Lower lobe of right lung (tissue), 2 donors: ENCODE measurements at regions not wholly inside any gene's neighbourhood (a gene's known extent, or its start where the extent isn't known, plus 50 kb on each side); places are given as distances from the start of the nearest gene placed in this dataset.
A peak's percentile ranks its signal among the peaks of the same experiment; 100 is the strongest.

ENCODE experiments used
- ATAC-seq, 2 donors: fragments of 200-7000 bp; cut with Tn5 transposase; one replicate each; pipeline ENCODE4 v1.9.1; 2020 to 2022; ENCODE audit warnings: mild to moderate bottlenecking in 2 of 2, moderate library complexity in 2 of 2
- DNase-seq: peaks from one replicate; pipeline ENCODE4 v3.0.0-alpha.2; 2020
- H3K27ac ChIP-seq: fragments of 200-600 bp; one replicate; pipeline ENCODE4 v1.8.0; 2022
- H3K27me3 ChIP-seq: fragments of 200-600 bp; one replicate; pipeline ENCODE4 v1.8.0; 2022; ENCODE audit warnings: low read depth
- H3K36me3 ChIP-seq: fragments of 200-600 bp; one replicate; pipeline ENCODE4 v1.8.0; 2022; ENCODE audit warnings: mild to moderate bottlenecking
- H3K4me1 ChIP-seq: fragments of 200-600 bp; one replicate; pipeline ENCODE4 v1.8.0; 2022
- H3K4me3 ChIP-seq: fragments of 200-600 bp; one replicate; pipeline ENCODE4 v1.8.0; 2022; ENCODE audit warnings: mild to moderate bottlenecking
- H3K9me3 ChIP-seq: fragments of 200-600 bp; one replicate; pipeline ENCODE4 v1.8.0; 2022
- intact Hi-C: fragments of 100-400 bp; cut with DNase I; formaldehyde crosslinking; loops from one replicate; pipeline ENCODE4 v1.11.0; 2022
- TF ChIP-seq, protein P1 (sequence below): fragments of 200-600 bp; IDR thresholded peaks from one replicate; pipeline ENCODE4 v1.8.0; 2022; ENCODE audit warnings: antibody characterized with exemption, mild to moderate bottlenecking
- donor health status: DM: no; HTN: yes; CAD: no; lungs with severe emphysema.

DNA sequence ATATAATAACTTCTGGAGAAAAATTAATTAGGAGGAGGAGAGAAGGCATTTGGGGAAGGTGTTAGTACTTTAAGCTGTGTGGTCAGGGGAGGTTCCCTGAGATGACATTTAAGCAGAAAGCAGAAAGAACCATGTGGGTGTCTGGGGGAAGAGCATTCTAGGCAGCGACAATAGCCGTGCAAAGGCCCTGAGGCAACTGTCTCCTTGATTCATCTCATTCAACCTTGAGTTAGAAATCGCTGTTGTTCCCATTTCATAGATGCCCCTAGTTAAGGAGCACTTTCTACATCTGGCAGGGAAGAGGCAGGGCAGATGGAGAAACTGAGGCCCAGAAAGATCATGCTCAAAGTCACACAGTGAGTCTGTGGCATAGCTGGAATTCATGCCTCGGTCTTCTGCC is 108.6 kb upstream of the RUNX3 start:
- ATAC-seq (no peak), DNase-seq (no peak)
- Histone ChIP-seq H3K9me3 (peaks cover 6% of the 10 kb centered on the region), H3K4me1 (peaks cover 13% of the 10 kb centered on the region), H3K4me3 (no peak overlapping the region), H3K36me3 (no peaks in the 10 kb centered on the region), H3K27me3 (no peaks in the 10 kb centered on the region), H3K27ac (no peak overlapping the region)
- intact Hi-C loops = no loop called here
- TF ChIP-seq, protein P1, sequence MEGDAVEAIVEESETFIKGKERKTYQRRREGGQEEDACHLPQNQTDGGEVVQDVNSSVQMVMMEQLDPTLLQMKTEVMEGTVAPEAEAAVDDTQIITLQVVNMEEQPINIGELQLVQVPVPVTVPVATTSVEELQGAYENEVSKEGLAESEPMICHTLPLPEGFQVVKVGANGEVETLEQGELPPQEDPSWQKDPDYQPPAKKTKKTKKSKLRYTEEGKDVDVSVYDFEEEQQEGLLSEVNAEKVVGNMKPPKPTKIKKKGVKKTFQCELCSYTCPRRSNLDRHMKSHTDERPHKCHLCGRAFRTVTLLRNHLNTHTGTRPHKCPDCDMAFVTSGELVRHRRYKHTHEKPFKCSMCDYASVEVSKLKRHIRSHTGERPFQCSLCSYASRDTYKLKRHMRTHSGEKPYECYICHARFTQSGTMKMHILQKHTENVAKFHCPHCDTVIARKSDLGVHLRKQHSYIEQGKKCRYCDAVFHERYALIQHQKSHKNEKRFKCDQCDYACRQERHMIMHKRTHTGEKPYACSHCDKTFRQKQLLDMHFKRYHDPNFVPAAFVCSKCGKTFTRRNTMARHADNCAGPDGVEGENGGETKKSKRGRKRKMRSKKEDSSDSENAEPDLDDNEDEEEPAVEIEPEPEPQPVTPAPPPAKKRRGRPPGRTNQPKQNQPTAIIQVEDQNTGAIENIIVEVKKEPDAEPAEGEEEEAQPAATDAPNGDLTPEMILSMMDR = no peak

DNA sequence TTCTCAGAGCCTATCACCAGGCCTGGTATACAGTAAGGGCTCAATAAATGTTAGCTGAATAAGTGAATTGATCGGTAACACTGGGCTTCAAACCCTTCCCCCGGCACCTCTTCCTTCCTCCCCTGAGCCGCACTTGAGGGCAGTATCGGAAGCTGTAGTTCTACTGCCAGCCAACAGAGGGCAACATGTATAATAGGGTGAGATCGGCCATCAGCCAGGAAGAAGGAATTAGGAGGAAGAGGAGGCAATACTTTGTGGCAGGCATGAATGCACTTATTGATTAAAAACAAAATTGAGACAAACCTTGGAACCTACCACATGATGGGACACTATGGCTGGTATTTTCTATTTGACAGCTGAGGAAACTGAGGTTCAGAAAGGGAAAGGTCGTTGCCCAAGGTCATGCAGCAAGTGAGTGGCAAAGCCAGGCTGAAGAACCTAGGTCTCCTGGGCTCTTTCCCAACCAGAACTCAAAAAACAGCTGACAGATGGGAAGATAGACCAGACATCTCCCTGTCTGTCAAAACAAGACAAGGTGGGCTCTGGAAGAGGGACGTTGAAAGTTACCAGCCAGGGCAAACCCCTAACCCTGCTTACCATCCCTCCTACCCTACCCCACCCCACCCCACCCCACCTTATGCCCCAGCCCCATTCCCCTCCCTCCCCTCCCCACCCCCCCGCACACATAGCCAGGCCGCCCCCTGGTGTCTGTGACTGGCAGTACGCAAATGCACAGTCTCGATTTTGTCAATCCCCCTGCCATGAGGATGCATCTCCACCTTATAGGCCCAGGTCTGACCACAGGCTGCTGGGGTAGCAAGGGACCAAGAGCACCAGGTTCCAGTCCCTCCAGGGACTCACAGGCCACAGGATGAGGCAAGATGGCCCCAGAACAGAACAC is 107.3 kb upstream of the RUNX3 start:
- no peaks in the 10 kb centered on the region for H3K27me3 ChIP-seq
- peaks cover 24% of the 10 kb centered on the region for H3K4me1 ChIP-seq
- H3K36me3 ChIP-seq = no peaks in the 10 kb centered on the region
- TF ChIP-seq, protein P1 = peak; percentile 65
- DNase-seq (no peak), ATAC-seq (peak; percentile 46 to 58)
- H3K4me3 ChIP-seq = no peak overlapping the region
- intact Hi-C loops = no loop called here
- no peaks in the 10 kb centered on the region for H3K9me3 ChIP-seq
- H3K27ac ChIP-seq = no peak overlapping the region

DNA sequence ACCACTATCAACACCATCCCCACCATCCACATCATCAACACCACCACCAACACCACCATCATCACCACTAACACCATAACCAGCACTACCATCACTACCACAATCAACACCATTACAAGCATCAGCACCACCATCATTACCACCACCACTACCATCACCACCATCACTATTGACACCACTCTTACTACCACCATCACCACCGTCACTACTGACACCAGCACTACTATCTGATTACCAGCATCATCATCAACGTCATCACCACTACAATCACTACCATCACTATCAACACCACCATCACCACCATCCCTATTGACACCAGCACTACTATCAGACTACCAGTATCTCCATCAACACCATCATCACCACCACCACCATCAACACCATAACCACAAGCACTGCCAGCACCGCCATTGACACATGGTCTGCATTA is 106.1 kb upstream of the RUNX3 start:
- Histone ChIP-seq H3K36me3 (no peaks in the 10 kb centered on the region), H3K9me3 (no peaks in the 10 kb centered on the region), H3K4me3 (no peak overlapping the region), H3K4me1 (peaks cover 34% of the 10 kb centered on the region), H3K27me3 (no peaks in the 10 kb centered on the region), H3K27ac (no peak overlapping the region)
- ATAC-seq (no peak), DNase-seq (no peak)
- intact Hi-C loops = no loop called here
- TF ChIP-seq, protein P1 = no peak

DNA sequence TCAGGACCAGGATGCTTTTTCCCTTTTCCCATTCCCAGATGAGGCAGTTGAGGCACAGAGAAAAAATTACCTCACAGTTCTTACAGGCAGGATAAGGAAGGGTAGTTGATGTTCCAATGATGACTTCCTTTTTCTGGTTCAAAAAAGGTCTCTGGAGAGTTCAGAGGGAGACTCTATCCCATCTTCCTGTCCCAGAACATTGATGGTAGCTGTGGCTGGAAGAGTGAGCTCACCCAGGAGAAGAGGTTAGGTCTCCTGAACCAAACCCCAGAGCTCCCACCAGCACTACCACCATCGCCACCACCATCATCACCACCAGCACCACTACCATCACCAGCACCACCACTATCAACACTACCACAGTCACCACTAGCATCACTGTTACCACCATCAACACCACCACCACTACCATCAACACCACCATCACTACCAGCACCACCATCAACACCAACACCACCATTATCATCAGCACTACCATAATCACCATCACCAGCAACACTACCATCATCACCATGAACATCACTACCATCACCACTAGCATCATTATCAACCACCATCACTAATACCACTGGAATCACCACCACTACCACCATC is 105.5 kb upstream of the RUNX3 start:
- Histone ChIP-seq H3K9me3 (no peaks in the 10 kb centered on the region), H3K36me3 (no peaks in the 10 kb centered on the region), H3K27ac (no peak overlapping the region), H3K27me3 (no peaks in the 10 kb centered on the region), H3K4me3 (no peak overlapping the region), H3K4me1 (peaks cover 34% of the 10 kb centered on the region)
- TF ChIP-seq, protein P1 = no peak
- intact Hi-C loops = no loop called here
- DNase-seq (no peak), ATAC-seq (no peak)

DNA sequence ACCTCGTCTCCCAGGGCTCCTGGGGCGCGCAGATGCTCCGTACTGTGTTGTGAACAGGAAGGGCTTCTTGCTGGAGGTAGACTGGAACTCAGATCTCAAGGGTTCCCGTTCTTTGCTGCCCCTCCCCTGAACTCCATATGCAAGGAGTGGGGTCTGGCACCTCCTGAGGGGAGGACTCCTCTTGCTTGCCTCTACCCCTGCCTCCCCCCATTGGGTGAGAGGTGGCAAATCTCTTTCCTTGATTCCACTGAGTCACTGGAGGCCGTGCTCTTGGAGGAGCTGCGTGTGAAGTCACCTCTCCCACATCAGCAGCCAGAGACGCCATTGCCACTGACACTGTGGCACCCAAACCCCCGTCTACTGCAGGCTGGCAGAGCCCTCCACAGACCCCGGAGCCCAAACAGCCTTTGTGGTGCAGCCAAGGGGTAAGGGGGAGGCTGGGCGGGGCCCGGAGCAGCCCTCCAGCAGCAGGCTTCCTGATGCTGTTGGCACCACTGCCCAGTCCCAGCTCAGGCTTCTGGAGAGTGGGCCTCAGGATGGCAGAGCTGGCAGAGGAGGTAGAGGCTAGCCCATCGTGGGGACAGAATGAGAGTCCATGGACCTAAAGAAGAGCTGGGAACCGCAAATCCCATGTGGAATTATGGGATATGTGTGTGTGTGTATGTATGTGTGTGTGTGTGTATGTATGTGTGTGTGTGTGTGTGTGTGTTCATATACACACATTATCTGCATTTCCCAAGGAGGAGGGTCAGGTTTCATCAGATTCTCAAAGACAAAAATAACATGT is 104.9 kb upstream of the RUNX3 start:
- Histone ChIP-seq H3K27me3 (no peaks in the 10 kb centered on the region), H3K9me3 (no peaks in the 10 kb centered on the region), H3K27ac (no peak overlapping the region), H3K4me3 (no peak overlapping the region), H3K4me1 (peaks cover 40% of the 10 kb centered on the region), H3K36me3 (no peaks in the 10 kb centered on the region)
- DNase-seq (no peak), ATAC-seq (no peak)
- TF ChIP-seq, protein P1 = no peak
- intact Hi-C loops = no loop called here
